ENCODE measurements at regions not wholly inside any gene's neighbourhood (a gene's known extent, or its start where the extent isn't known, plus 50 kb on each side); places are given as distances from the start of the nearest gene placed in this dataset.

DNA sequence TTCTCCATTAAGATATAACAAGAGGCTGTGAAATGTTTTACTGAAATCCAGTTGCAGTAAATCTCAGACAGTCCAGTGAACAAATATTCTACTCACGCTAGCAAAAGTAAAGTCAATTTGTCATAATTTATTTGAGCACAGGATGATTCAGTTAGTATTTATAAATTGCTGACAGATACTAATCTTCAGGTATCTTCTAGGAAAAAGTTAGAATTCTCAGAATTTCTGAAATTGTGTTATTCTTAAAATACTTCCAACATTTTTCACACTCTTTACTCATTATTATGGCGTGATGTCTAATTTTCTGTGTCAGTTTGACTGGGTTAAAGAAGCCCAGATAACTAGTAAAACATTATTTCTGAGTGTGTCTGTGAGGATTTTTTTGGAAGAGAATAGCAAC is 460.2 kb upstream of the ACVR2A start:
- no TSS peak for BruUV-seq (replicated peaks)
- ATAC-seq (no peak), DNase-seq (ENCODE audit: low read depth, low spot score) (no peak)
- H3K9me3 ChIP-seq (ENCODE audit: control insufficient read depth, insufficient read depth, low read depth, low read length) = no peaks in the 10 kb centered on the region
- no peaks in the 10 kb centered on the region for H3K36me3 ChIP-seq (ENCODE audit: control insufficient read depth, insufficient read depth, low read length)
- no peaks in the 10 kb centered on the region for H3K27me3 ChIP-seq (ENCODE audit: control insufficient read depth, insufficient read depth, low read length)
- H3K4me1 ChIP-seq (ENCODE audit: control insufficient read depth, insufficient read depth, low read length) = no peaks in the 10 kb centered on the region
- in situ Hi-C loops (cut with HindIII; ENCODE audit: low pct_unique_long_range_greater_than_20kb, low sequenced_read_pairs) = no loop called here
- ChIA-PET POLR2A (no interaction called here), CTCF (no interaction called here)
- no peak overlapping the region for H3K27ac ChIP-seq (ENCODE audit: low read length)
- TF ChIP-seq, protein P1, sequence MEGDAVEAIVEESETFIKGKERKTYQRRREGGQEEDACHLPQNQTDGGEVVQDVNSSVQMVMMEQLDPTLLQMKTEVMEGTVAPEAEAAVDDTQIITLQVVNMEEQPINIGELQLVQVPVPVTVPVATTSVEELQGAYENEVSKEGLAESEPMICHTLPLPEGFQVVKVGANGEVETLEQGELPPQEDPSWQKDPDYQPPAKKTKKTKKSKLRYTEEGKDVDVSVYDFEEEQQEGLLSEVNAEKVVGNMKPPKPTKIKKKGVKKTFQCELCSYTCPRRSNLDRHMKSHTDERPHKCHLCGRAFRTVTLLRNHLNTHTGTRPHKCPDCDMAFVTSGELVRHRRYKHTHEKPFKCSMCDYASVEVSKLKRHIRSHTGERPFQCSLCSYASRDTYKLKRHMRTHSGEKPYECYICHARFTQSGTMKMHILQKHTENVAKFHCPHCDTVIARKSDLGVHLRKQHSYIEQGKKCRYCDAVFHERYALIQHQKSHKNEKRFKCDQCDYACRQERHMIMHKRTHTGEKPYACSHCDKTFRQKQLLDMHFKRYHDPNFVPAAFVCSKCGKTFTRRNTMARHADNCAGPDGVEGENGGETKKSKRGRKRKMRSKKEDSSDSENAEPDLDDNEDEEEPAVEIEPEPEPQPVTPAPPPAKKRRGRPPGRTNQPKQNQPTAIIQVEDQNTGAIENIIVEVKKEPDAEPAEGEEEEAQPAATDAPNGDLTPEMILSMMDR (IDR thresholded peaks at IDR 0.05) = no peak
- TF ChIP-seq SIN3A (IDR thresholded peaks at IDR 0.05; ENCODE audit: borderline replicate concordance, insufficient read depth, low read depth, low read length) = no peak
- TF ChIP-seq, protein P2, sequence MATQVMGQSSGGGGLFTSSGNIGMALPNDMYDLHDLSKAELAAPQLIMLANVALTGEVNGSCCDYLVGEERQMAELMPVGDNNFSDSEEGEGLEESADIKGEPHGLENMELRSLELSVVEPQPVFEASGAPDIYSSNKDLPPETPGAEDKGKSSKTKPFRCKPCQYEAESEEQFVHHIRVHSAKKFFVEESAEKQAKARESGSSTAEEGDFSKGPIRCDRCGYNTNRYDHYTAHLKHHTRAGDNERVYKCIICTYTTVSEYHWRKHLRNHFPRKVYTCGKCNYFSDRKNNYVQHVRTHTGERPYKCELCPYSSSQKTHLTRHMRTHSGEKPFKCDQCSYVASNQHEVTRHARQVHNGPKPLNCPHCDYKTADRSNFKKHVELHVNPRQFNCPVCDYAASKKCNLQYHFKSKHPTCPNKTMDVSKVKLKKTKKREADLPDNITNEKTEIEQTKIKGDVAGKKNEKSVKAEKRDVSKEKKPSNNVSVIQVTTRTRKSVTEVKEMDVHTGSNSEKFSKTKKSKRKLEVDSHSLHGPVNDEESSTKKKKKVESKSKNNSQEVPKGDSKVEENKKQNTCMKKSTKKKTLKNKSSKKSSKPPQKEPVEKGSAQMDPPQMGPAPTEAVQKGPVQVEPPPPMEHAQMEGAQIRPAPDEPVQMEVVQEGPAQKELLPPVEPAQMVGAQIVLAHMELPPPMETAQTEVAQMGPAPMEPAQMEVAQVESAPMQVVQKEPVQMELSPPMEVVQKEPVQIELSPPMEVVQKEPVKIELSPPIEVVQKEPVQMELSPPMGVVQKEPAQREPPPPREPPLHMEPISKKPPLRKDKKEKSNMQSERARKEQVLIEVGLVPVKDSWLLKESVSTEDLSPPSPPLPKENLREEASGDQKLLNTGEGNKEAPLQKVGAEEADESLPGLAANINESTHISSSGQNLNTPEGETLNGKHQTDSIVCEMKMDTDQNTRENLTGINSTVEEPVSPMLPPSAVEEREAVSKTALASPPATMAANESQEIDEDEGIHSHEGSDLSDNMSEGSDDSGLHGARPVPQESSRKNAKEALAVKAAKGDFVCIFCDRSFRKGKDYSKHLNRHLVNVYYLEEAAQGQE (IDR thresholded peaks at IDR 0.05; ENCODE audit: insufficient read depth in 1 of 2, low read depth in 2 of 2, low read length in 1 of 2) = no peak
- no peak for TF ChIP-seq TCF7L2 (IDR thresholded peaks at IDR 0.05; ENCODE audit: low read depth, low read length)
- TF ChIP-seq POLR2AphosphoS5 (IDR thresholded peaks at IDR 0.05; ENCODE audit: low read depth, low read length) = no peak
- intact Hi-C loops (cut with micrococcal nuclease; ENCODE audit: unreplicated experiment) = no loop called here
- H3K4me3 ChIP-seq (ENCODE audit: low read depth in 2 of 2, low read length in 2 of 2) = no peak overlapping the region

DNA sequence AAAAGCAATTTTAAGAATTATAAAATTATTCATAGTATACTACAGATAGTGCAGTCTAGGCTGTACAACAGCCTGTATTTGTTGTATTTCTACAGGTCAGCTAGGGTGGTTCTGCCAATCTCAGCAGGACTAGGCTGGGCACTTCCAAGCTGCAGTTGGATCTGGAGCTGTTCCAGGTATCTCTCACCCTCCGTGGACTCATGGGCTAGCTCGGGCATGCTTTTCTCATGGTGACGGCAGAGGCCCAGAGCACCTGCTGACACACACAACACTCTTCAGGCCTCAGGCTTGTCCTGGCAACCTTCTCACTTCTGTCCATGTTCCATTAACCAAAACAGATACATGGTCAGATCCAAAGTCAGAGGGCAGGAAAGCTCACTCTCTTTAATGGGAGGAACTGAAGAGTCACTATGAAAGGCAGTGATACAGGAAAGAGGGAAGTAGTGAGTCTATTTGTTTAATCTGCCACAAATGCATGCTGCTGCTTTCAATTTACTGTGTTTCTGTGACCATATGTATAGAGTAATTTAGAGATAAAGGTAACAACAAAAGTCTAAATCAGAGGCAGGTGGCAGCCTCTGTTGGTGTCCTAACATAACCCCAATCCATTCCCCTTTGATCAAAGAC is 462.4 kb upstream of the ACVR2A start:
- CTCF ChIA-PET = no interaction called here
- H3K27ac ChIP-seq (ENCODE audit: low read length) = no peak overlapping the region
- no peaks in the 10 kb centered on the region for H3K27me3 ChIP-seq (ENCODE audit: control insufficient read depth, insufficient read depth, low read length)
- BruUV-seq (replicated peaks) = no TSS peak
- TF ChIP-seq SIN3A (IDR thresholded peaks at IDR 0.05; ENCODE audit: borderline replicate concordance, insufficient read depth, low read depth, low read length) = no peak
- TF ChIP-seq, protein P1 (IDR thresholded peaks at IDR 0.05) = no peak
- TF ChIP-seq POLR2AphosphoS5 (IDR thresholded peaks at IDR 0.05; ENCODE audit: low read depth, low read length) = no peak
- TF ChIP-seq, protein P2 (IDR thresholded peaks at IDR 0.05; ENCODE audit: insufficient read depth in 1 of 2, low read depth in 2 of 2, low read length in 1 of 2) = no peak
- no peak for TF ChIP-seq TCF7L2 (IDR thresholded peaks at IDR 0.05; ENCODE audit: low read depth, low read length)
- no peaks in the 10 kb centered on the region for H3K36me3 ChIP-seq (ENCODE audit: control insufficient read depth, insufficient read depth, low read length)
- no peaks in the 10 kb centered on the region for H3K4me1 ChIP-seq (ENCODE audit: control insufficient read depth, insufficient read depth, low read length)
- POLR2A ChIA-PET = no interaction called here
- H3K4me3 ChIP-seq (ENCODE audit: low read depth in 2 of 2, low read length in 2 of 2) = no peak overlapping the region
- in situ Hi-C loops (cut with HindIII; ENCODE audit: low pct_unique_long_range_greater_than_20kb, low sequenced_read_pairs) (no loop called here), intact Hi-C loops (cut with micrococcal nuclease; ENCODE audit: unreplicated experiment) (no loop called here)
- H3K9me3 ChIP-seq (ENCODE audit: control insufficient read depth, insufficient read depth, low read depth, low read length) = no peaks in the 10 kb centered on the region
- no peak for DNase-seq (ENCODE audit: low read depth, low spot score)
- ATAC-seq = no peak
